A673 (cell line): ENCODE measurements at regions not wholly inside any gene's neighbourhood (a gene's known extent, or its start where the extent isn't known, plus 50 kb on each side); places are given as distances from the start of the nearest gene placed in this dataset.

Source experiments
- BruUV-seq: library from RNA; stranded (reverse); fragments of 400-500 nt; replicated peaks from 2 replicates; lab custom pipeline; 2021; lab: Mats Ljungman, UMichigan
- CTCF ChIA-PET: fragments of 300-600 bp; sonication (Branson Sonifier 250); formaldehyde crosslinking; loops from one replicate; lab custom pipeline; 2022; ENCODE audit warnings: antibody characterized with exemption; lab: Charles Lee
- POLR2A ChIA-PET: fragments of 300-600 bp; sonication (Branson Sonifier 250); formaldehyde crosslinking; loops from one replicate; lab custom pipeline; 2022; ENCODE audit warnings: antibody characterized with exemption; ENCODE audit not compliant: low non-redundant PET; lab: Charles Lee
- DNase-seq: peaks from one replicate; pipeline ENCODE4 v3.0.0-alpha.2; 2015; ENCODE audit warnings: low spot score
- H3K27ac ChIP-seq: fragments of 200-600 bp; sonication (generic); 2 replicates; pipeline ENCODE4 v1.5.1; 2016; ENCODE audit warnings: mixed run types, low read depth, mild to moderate bottlenecking, mixed read lengths, antibody characterized with exemption, low read length; ENCODE audit not compliant: poor library complexity, severe bottlenecking
- H3K27me3 ChIP-seq: fragments of 200-600 bp; sonication (generic); replicated peaks from 2 replicates; pipeline ENCODE4 v1.6.1; 2017; ENCODE audit warnings: mixed run types, low read depth, mild to moderate bottlenecking, mixed read lengths, antibody characterized with exemption, low read length; ENCODE audit not compliant: insufficient read depth, poor library complexity
- H3K36me3 ChIP-seq: fragments of 200-600 bp; sonication (generic); 2 replicates; pipeline ENCODE4 v1.6.1; 2016; ENCODE audit warnings: mixed run types, mild to moderate bottlenecking, mixed read lengths, antibody characterized with exemption, low read length; ENCODE audit not compliant: insufficient read depth, poor library complexity, severe bottlenecking
- H3K4me1 ChIP-seq: fragments of 200-600 bp; sonication (generic); 2 replicates; pipeline ENCODE4 v1.6.1; 2017; ENCODE audit warnings: mixed run types, mild to moderate bottlenecking, mixed read lengths, antibody characterized with exemption, low read length; ENCODE audit not compliant: insufficient read depth, poor library complexity, severe bottlenecking
- H3K4me3 ChIP-seq: fragments of 200-600 bp; sonication (generic); 2 replicates; pipeline ENCODE4 v1.5.1; 2016; ENCODE audit warnings: low read depth, mixed run types, mild to moderate bottlenecking, mixed read lengths, low read length; ENCODE audit not compliant: poor library complexity, severe bottlenecking
- H3K9me3 ChIP-seq: fragments of 200-600 bp; sonication (generic); 2 replicates; pipeline ENCODE4 v1.6.1; 2016; ENCODE audit warnings: mixed run types, low read depth, mild to moderate bottlenecking, mixed read lengths, antibody characterized with exemption, low read length; ENCODE audit not compliant: poor library complexity, severe bottlenecking
- EZH2 ChIP-seq: fragments of 200-600 bp; sonication (generic); IDR thresholded peaks from 2 replicates; pipeline ENCODE4 v1.6.1; 2017; ENCODE audit warnings: borderline replicate concordance, low read depth, mild to moderate bottlenecking, mixed read lengths, antibody characterized with exemption, low read length; ENCODE audit not compliant: poor library complexity, severe bottlenecking
- intact Hi-C: fragments of 100-400 bp; cut with micrococcal nuclease; formaldehyde crosslinking; loops from one replicate; pipeline ENCODE4 v1.10.0; 2022; ENCODE audit not compliant: unreplicated experiment
- TF ChIP-seq, protein P1 (sequence below): fragments of 300-800, 200-600 bp; sonication (generic); conservative IDR thresholded peaks from 2 replicates; pipeline ENCODE4 v1.5.1; 2017; ENCODE audit warnings: low read depth, mild to moderate bottlenecking, antibody characterized with exemption, low read length, moderate library complexity, mixed read lengths

DNA sequence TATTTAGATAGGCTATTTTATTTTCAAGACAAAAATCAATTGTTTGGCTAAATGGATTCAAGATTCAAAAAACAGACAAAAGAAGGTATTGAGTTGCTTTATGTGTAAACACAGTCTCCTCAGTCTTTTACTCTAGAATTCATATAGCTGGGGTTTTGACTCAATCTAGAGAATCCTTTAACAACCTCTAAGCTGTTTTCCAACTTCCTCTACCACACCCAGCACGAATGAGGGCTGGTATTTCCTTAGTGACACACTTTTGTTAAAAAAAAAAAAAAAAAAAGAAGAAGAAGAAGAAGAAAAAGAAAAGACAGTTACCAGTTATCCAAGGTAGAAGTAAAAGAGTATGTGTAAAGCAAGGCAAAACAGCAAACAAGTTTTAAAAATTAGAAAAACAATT, 732.8 kb upstream of the GOLIM4 start:
- ChIA-PET POLR2A (no interaction called here), CTCF (no interaction called here)
- peaks cover 6% of the 10 kb centered on the region for H3K4me1 ChIP-seq
- TF ChIP-seq EZH2, result no peak
- TF ChIP-seq, protein P1, sequence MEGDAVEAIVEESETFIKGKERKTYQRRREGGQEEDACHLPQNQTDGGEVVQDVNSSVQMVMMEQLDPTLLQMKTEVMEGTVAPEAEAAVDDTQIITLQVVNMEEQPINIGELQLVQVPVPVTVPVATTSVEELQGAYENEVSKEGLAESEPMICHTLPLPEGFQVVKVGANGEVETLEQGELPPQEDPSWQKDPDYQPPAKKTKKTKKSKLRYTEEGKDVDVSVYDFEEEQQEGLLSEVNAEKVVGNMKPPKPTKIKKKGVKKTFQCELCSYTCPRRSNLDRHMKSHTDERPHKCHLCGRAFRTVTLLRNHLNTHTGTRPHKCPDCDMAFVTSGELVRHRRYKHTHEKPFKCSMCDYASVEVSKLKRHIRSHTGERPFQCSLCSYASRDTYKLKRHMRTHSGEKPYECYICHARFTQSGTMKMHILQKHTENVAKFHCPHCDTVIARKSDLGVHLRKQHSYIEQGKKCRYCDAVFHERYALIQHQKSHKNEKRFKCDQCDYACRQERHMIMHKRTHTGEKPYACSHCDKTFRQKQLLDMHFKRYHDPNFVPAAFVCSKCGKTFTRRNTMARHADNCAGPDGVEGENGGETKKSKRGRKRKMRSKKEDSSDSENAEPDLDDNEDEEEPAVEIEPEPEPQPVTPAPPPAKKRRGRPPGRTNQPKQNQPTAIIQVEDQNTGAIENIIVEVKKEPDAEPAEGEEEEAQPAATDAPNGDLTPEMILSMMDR, result no peak
- H3K36me3 ChIP-seq, result no peaks in the 10 kb centered on the region
- no peak for DNase-seq
- no peaks in the 10 kb centered on the region for H3K9me3 ChIP-seq
- no peaks in the 10 kb centered on the region for H3K27me3 ChIP-seq
- no peak overlapping the region for H3K27ac ChIP-seq
- no TSS peak for BruUV-seq
- H3K4me3 ChIP-seq, result no peak overlapping the region
- intact Hi-C loops, result no loop called here

DNA sequence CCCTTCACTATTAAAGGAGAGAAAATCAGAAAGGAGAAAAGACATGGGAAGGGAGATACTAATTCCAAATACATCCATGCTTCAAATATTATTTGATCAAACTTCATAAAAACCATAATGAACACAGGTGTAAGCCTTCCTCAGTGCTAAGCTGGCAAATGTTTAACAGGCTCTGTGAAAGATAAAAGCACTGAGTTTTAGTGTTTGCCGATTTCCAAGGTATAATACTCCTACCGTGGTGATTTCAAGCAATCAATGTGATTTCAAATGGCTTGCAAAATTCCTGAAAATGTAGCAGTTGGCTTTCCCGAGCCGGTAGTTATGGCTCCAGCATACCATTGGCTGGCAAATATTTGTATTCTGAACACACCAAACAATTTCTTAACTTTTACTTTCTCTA, 732.3 kb upstream of the GOLIM4 start:
- no peak for TF ChIP-seq EZH2
- no peak overlapping the region for H3K4me3 ChIP-seq
- H3K36me3 ChIP-seq, result no peaks in the 10 kb centered on the region
- no peak for DNase-seq
- BruUV-seq, result no TSS peak
- CTCF ChIA-PET, result no interaction called here
- no peak overlapping the region for H3K27ac ChIP-seq
- no peaks in the 10 kb centered on the region for H3K9me3 ChIP-seq
- intact Hi-C loops, result no loop called here
- H3K4me1 ChIP-seq, result peaks cover 6% of the 10 kb centered on the region
- no peaks in the 10 kb centered on the region for H3K27me3 ChIP-seq
- POLR2A ChIA-PET, result interaction anchor here (0.6 kb wide), 1 partner anchor 42 kb away, joined by 4 read pairs; no protein-coding TSS in a partner anchor

DNA sequence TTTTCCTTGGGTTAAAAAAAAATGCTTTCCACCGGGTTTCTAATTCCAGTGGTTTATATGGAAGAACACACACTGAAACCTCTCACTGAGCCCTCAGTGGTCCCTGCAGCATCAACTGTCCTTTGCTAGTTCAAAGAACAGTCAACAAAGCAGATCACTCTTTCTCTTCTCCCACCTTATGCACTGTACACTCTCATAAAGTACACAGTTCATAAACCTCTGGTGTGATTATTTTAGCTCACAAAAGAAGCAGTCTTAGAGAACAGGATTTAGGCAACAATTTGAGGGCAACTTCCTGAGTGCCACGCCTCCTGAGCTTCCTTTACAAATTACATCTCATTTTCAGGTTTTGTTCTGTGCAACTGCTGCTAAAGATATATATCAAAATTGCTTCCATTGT, 728.4 kb upstream of the GOLIM4 start:
- POLR2A ChIA-PET, result no interaction called here
- CTCF ChIA-PET, result no interaction called here

DNA sequence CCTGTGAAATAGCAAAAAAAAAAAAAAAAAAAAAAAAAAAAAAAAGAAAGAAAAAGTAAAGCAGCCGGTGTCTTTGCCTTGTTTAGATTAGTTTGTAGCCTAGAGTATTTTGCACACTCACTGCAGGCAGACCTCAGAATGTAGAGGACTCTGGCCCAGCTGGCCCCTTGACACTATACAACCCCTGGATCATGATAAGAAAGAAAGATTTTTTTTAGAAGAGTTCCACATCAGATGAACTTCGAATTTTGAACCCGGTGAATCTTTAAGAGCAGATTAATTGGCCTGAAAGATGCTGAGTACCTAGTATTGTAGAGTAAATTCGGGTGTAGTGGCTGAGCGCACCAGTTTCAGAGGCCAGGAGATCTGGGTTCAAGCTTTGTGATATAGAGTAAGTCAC, 727.7 kb upstream of the GOLIM4 start:
- ChIA-PET POLR2A (no interaction called here), CTCF (no interaction called here)
- TF ChIP-seq, protein P1, result no peak
- TF ChIP-seq EZH2, result no peak
- Histone ChIP-seq H3K27ac (no peak overlapping the region), H3K36me3 (no peaks in the 10 kb centered on the region), H3K9me3 (no peaks in the 10 kb centered on the region), H3K4me1 (peaks cover 6% of the 10 kb centered on the region), H3K27me3 (no peaks in the 10 kb centered on the region), H3K4me3 (no peak overlapping the region)
- DNase-seq, result no peak
- BruUV-seq, result no TSS peak
- intact Hi-C loops, result no loop called here

More for the DNA sequence above, 728.4 kb upstream of the GOLIM4 start:
- TF ChIP-seq, protein P1, result no peak
- no peak for TF ChIP-seq EZH2
- Histone ChIP-seq H3K4me1 (peaks cover 6% of the 10 kb centered on the region), H3K27ac (no peak overlapping the region), H3K9me3 (no peaks in the 10 kb centered on the region), H3K36me3 (no peaks in the 10 kb centered on the region), H3K27me3 (no peaks in the 10 kb centered on the region), H3K4me3 (no peak overlapping the region)
- intact Hi-C loops, result no loop called here
- DNase-seq, result peak; percentile 26
- no TSS peak for BruUV-seq
